ENCODE measurements at regions not wholly inside any gene's neighbourhood (a gene's known extent, or its start where the extent isn't known, plus 50 kb on each side); places are given as distances from the start of the nearest gene placed in this dataset.
"Not testable (repeated sequence)": the region's sequence is repeated elsewhere in the genome, so short reads cannot be mapped to it uniquely, and the experiment has no call there.

DNA sequence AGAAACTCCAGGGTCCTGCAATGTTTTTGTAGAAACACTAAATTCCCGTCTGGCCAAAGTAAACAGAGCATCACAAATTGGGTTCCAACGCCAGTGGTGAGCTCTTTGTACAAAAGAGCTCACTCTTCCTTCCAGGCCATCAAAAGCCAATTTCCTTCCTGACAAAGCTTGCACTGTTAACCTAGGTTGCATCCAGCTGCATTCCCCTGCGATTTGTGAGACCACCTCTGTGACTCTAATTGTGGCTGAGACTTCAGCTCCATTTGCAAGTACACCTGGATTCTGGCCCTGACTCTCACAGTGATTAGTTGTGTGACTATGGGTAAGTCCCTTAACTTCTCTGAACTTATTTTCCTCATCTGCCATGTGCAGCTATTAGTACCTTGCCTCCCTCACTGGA, 212.5 kb upstream of the CXorf66 start:
- Histone ChIP-seq H3K36me3 (ENCODE audit: insufficient read depth, low read length) (no peaks in the 10 kb centered on the region), H3K4me3 (ENCODE audit: low read length) (no peak overlapping the region), H2AFZ (ENCODE audit: low read depth, low read length) (no peak overlapping the region), H3K9me3 (ENCODE audit: low read length) (peaks cover under 1% of the 10 kb centered on the region), H3K27me3 (ENCODE audit: insufficient read depth, low read length) (no peaks in the 10 kb centered on the region), H3K4me1 (ENCODE audit: insufficient read depth, low read length) (peaks cover 10% of the 10 kb centered on the region)

DNA sequence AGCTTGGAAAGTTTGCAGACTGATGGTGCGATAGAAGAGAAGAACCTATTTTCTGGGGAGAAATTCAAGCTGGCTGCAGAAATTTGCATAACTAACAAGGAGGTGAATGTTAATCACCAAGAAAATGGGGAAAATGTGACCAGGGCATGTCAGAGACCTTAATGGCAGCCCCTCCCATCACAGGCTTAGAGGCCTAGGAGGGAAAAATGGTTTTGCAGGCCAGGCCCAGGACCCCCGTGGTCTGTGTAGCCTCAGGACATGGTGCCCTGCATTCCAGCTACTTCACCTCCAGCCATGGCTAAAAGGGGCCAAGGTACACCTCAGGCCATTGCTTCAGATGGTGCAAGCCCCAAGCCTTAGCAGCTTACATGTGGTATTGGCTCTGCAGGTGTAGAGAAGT, 207.1 kb upstream of the CXorf66 start:
- Histone ChIP-seq H3K36me3 (ENCODE audit: insufficient read depth, low read length) (no peaks in the 10 kb centered on the region), H3K4me1 (ENCODE audit: insufficient read depth, low read length) (no peaks in the 10 kb centered on the region), H3K9me3 (ENCODE audit: low read length) (peaks cover 4% of the 10 kb centered on the region), H2AFZ (ENCODE audit: low read depth, low read length) (no peak overlapping the region), H3K4me3 (ENCODE audit: low read length) (no peak overlapping the region), H3K27me3 (ENCODE audit: insufficient read depth, low read length) (no peaks in the 10 kb centered on the region)

GRCh38 chrX:140167551-140167950, 202.2 kb upstream of the CXorf66 start:
- no peak overlapping the region for H2AFZ ChIP-seq (ENCODE audit: low read depth, low read length)
- H3K36me3 ChIP-seq (ENCODE audit: insufficient read depth, low read length), result no peaks in the 10 kb centered on the region
- H3K9me3 ChIP-seq (ENCODE audit: low read length), result peaks cover under 1% of the 10 kb centered on the region

GRCh38 chrX:140165849-140166248, 200.5 kb upstream of the CXorf66 start:
- Histone ChIP-seq H3K9me3 (ENCODE audit: low read length) (no peaks in the 10 kb centered on the region), H3K4me3 (ENCODE audit: low read length) (no peak overlapping the region), H3K36me3 (ENCODE audit: insufficient read depth, low read length) (no peaks in the 10 kb centered on the region), H3K4me1 (ENCODE audit: insufficient read depth, low read length) (peaks cover 8% of the 10 kb centered on the region), H2AFZ (ENCODE audit: low read depth, low read length) (no peak overlapping the region), H3K27me3 (ENCODE audit: insufficient read depth, low read length) (no peaks in the 10 kb centered on the region)

More at GRCh38 chrX:140167551-140167950, 202.2 kb upstream of the CXorf66 start:
- Histone ChIP-seq H3K4me3 (ENCODE audit: low read length) (no peak overlapping the region), H3K4me1 (ENCODE audit: insufficient read depth, low read length) (peaks cover 8% of the 10 kb centered on the region), H3K27me3 (ENCODE audit: insufficient read depth, low read length) (no peaks in the 10 kb centered on the region)

- Histone ChIP-seq H3K9me3 (ENCODE audit: low read length) (no peaks in the 10 kb centered on the region), H3K36me3 (ENCODE audit: insufficient read depth, low read length) (no peaks in the 10 kb centered on the region), H2AFZ (ENCODE audit: low read depth, low read length) (peak overlapping the region; percentile 5), H3K4me1 (ENCODE audit: insufficient read depth, low read length) (peaks cover 8% of the 10 kb centered on the region), H3K27me3 (ENCODE audit: insufficient read depth, low read length) (no peaks in the 10 kb centered on the region), H3K4me3 (ENCODE audit: low read length) (no peak overlapping the region)
Observed at GRCh38 chrX:140164391-140164790, 199.1 kb upstream of the CXorf66 start.

- Histone ChIP-seq H3K4me3 (ENCODE audit: low read length) (no peak overlapping the region), H2AFZ (ENCODE audit: low read depth, low read length) (no peak overlapping the region), H3K9me3 (ENCODE audit: low read length) (no peaks in the 10 kb centered on the region), H3K36me3 (ENCODE audit: insufficient read depth, low read length) (no peaks in the 10 kb centered on the region), H3K4me1 (ENCODE audit: insufficient read depth, low read length) (peaks cover 8% of the 10 kb centered on the region), H3K27me3 (ENCODE audit: insufficient read depth, low read length) (no peaks in the 10 kb centered on the region)
Observed at GRCh38 chrX:140163371-140164159, 198.2 kb upstream of the CXorf66 start.

DNA sequence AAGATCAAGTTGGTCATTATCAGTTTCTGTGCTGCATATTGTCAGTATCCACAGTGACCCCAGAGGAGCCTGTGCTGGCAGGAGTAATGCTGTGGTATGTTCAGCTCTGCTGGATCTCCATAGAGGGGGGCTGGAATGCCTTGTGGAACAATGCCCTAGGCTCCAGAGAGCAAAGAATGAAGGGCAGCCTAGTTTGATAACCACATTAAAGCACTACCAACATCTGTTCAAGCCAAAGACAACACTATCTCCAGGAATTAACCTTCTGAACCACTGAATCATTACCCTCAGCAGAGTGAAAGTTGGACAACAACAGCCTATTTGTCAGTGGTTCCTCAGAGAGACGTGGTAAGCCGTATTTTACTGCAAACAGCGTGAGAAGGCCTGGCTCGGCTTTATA, 192.3 kb upstream of the CXorf66 start:
- Histone ChIP-seq H2AFZ (ENCODE audit: low read depth, low read length) (no peak overlapping the region), H3K36me3 (ENCODE audit: insufficient read depth, low read length) (no peaks in the 10 kb centered on the region), H3K27me3 (ENCODE audit: insufficient read depth, low read length) (peaks cover 5% of the 10 kb centered on the region), H3K9me3 (ENCODE audit: low read length) (no peaks in the 10 kb centered on the region), H3K4me1 (ENCODE audit: insufficient read depth, low read length) (peaks cover 9% of the 10 kb centered on the region), H3K4me3 (ENCODE audit: low read length) (no peak overlapping the region)

GRCh38 chrX:140157143-140157542, 191.8 kb upstream of the CXorf66 start:
- H3K4me3 ChIP-seq (ENCODE audit: low read length), result no peak overlapping the region
- peaks cover 5% of the 10 kb centered on the region for H3K27me3 ChIP-seq (ENCODE audit: insufficient read depth, low read length)
- no peaks in the 10 kb centered on the region for H3K36me3 ChIP-seq (ENCODE audit: insufficient read depth, low read length)
- peaks cover 9% of the 10 kb centered on the region for H3K4me1 ChIP-seq (ENCODE audit: insufficient read depth, low read length)
- H3K9me3 ChIP-seq (ENCODE audit: low read length), result no peaks in the 10 kb centered on the region
- H2AFZ ChIP-seq (ENCODE audit: low read depth, low read length), result no peak overlapping the region

DNA sequence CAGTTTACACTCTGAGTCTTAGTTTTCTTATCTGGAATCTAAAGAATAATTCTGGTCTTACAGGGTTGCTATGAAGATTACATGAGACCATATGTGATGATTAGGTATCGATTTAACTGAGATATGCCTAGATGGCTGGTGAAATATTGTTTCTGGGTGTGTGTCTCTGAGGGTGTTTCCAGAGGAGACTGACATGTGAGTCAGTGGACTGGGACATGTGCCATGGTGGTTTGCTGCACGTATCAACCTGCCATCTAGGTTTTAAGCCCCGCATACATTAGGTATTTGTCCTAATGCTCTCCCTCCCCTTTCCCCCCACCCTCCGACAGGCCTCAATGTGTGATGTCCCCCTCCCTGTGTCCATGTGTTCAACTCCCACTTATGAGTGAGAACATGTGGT, 186.0 kb upstream of the CXorf66 start:
- Histone ChIP-seq H3K9me3 (ENCODE audit: low read length) (no peaks in the 10 kb centered on the region), H3K4me3 (ENCODE audit: low read length) (no peak overlapping the region), H3K4me1 (ENCODE audit: insufficient read depth, low read length) (no peaks in the 10 kb centered on the region), H3K27me3 (ENCODE audit: insufficient read depth, low read length) (no peaks in the 10 kb centered on the region), H2AFZ (ENCODE audit: low read depth, low read length) (no peak overlapping the region), H3K36me3 (ENCODE audit: insufficient read depth, low read length) (no peaks in the 10 kb centered on the region)

- Histone ChIP-seq H2AFZ (ENCODE audit: low read depth, low read length) (no peak overlapping the region), H3K27me3 (ENCODE audit: insufficient read depth, low read length) (no peaks in the 10 kb centered on the region), H3K4me3 (ENCODE audit: low read length) (no peak overlapping the region), H3K4me1 (ENCODE audit: insufficient read depth, low read length) (no peaks in the 10 kb centered on the region), H3K36me3 (ENCODE audit: insufficient read depth, low read length) (no peaks in the 10 kb centered on the region), H3K9me3 (ENCODE audit: low read length) (no peaks in the 10 kb centered on the region)
Observed at GRCh38 chrX:140149761-140150160, 184.4 kb upstream of the CXorf66 start.

GRCh38 chrX:140141444-140142029, 176.2 kb upstream of the CXorf66 start:
- Histone ChIP-seq H2AFZ (ENCODE audit: low read depth, low read length) (no peak overlapping the region), H3K9me3 (ENCODE audit: low read length) (no peaks in the 10 kb centered on the region), H3K27me3 (ENCODE audit: insufficient read depth, low read length) (no peaks in the 10 kb centered on the region), H3K4me3 (ENCODE audit: low read length) (no peak overlapping the region), H3K36me3 (ENCODE audit: insufficient read depth, low read length) (no peaks in the 10 kb centered on the region), H3K4me1 (ENCODE audit: insufficient read depth, low read length) (no peaks in the 10 kb centered on the region)

GRCh38 chrX:140138492-140138891, 173.2 kb upstream of the CXorf66 start:
- H3K9me3 ChIP-seq (ENCODE audit: low read length); H2AFZ ChIP-seq (ENCODE audit: low read depth, low read length); H3K27me3 ChIP-seq (ENCODE audit: insufficient read depth, low read length); H3K4me1 ChIP-seq (ENCODE audit: insufficient read depth, low read length); H3K4me3 ChIP-seq (ENCODE audit: low read length); H3K36me3 ChIP-seq (ENCODE audit: insufficient read depth, low read length): not testable (repeated sequence)

- H2AFZ ChIP-seq (ENCODE audit: low read depth, low read length); H3K4me1 ChIP-seq (ENCODE audit: insufficient read depth, low read length): not testable (repeated sequence)
Observed at GRCh38 chrX:140138065-140138464, 172.7 kb upstream of the CXorf66 start.

GRCh38 chrX:140132937-140133336, 167.6 kb upstream of the CXorf66 start:
- H3K9me3 ChIP-seq (ENCODE audit: low read length), result no peaks in the 10 kb centered on the region
- no peaks in the 10 kb centered on the region for H3K27me3 ChIP-seq (ENCODE audit: insufficient read depth, low read length)
- peaks cover 6% of the 10 kb centered on the region for H3K4me1 ChIP-seq (ENCODE audit: insufficient read depth, low read length)
- no peak overlapping the region for H2AFZ ChIP-seq (ENCODE audit: low read depth, low read length)
- H3K4me3 ChIP-seq (ENCODE audit: low read length), result no peak overlapping the region
- H3K36me3 ChIP-seq (ENCODE audit: insufficient read depth, low read length), result no peaks in the 10 kb centered on the region

More at GRCh38 chrX:140138065-140138464, 172.7 kb upstream of the CXorf66 start:
- not testable (repeated sequence) for H3K36me3 ChIP-seq (ENCODE audit: insufficient read depth, low read length); H3K9me3 ChIP-seq (ENCODE audit: low read length); H3K4me3 ChIP-seq (ENCODE audit: low read length); H3K27me3 ChIP-seq (ENCODE audit: insufficient read depth, low read length)

All from neuron (in vitro differentiated cells).